ENCODE measurements at regions not wholly inside any gene's neighbourhood (a gene's known extent, or its start where the extent isn't known, plus 50 kb on each side); places are given as distances from the start of the nearest gene placed in this dataset.

DNA sequence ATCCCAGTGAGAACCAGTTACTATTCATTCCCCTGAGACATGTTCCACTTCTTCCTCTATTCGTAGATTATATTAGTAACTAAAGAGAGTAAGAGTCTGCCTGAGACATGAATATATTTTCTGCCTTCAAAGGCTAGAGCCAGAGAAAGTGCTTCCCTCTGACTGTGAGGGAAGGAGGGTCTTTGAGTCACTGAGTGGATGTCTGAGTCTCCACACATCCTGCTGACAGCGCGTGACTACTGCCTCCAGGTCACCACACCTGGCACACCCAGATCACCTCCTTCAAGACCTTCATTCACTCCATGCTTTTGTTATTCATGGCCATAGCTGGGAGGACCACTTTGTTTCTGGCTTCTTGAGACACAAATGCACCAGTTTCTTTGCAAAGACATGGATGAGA, 135.6 kb downstream of the SOX2 start:
- DNase-seq (ENCODE audit: missing footprints) = no peak
- intact Hi-C loops (cut with DNase I) = no loop called here
- no peak for ATAC-seq

GRCh38 chr3:181851063-181851462, 139.3 kb downstream of the SOX2 start:
- intact Hi-C loops (cut with DNase I) = no loop called here
- DNase-seq (ENCODE audit: missing footprints) (no peak), ATAC-seq (no peak)

DNA sequence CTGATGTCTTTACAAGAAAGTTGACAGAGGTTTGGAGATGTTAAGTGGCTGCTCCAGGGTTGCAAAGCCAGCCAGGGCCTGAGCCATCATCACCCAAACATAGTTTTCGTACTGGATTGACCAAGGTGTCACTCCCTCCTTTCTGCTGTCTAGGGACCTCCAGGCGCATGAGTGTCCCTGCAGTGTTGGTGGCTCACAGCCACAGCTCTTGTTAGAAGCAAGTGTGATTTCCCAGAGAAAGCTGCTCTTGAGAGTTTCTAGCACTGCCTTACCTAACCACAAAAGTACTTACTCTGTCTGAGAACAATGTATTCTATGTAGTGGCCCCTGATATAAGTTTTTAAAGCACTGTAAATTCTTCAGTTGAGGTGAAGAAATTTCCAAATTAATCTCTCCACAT, 144.1 kb downstream of the SOX2 start:
- ATAC-seq (no peak), DNase-seq (ENCODE audit: missing footprints) (no peak)
- intact Hi-C loops (cut with DNase I) = no loop called here

DNA sequence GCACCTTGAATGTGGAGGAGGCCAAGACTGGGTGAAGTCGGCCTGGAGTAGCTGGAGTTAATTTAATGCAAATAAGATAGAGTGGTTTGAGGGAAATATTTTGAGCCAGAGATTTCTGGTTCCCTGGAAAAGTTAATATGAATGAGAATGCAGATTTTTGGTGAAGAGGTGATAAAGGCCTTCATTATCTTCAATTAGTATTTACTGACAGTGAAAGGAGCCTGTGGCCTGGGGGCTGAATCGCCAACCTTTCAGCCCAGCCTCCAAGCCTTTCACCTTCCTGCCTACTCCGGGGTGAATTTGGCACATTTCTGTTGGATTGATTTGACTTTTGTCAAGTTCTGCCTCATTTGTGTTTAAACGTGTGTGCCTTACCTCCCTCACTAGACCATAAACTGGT, 147.8 kb downstream of the SOX2 start:
- DNase-seq (ENCODE audit: missing footprints) (no peak), ATAC-seq (no peak)
- intact Hi-C loops (cut with DNase I) = no loop called here

- intact Hi-C loops (cut with DNase I) = no loop called here
These were observed 148.5 kb downstream of the SOX2 start for GRCh38 chr3:181860235-181860634.

GRCh38 chr3:181862502-181862901, 150.8 kb downstream of the SOX2 start:
- DNase-seq (ENCODE audit: missing footprints) = no peak
- no peak for ATAC-seq
- intact Hi-C loops (cut with DNase I) = no loop called here

More at GRCh38 chr3:181860235-181860634, 148.5 kb downstream of the SOX2 start:
- no peak for DNase-seq (ENCODE audit: missing footprints)
- ATAC-seq = no peak

DNA sequence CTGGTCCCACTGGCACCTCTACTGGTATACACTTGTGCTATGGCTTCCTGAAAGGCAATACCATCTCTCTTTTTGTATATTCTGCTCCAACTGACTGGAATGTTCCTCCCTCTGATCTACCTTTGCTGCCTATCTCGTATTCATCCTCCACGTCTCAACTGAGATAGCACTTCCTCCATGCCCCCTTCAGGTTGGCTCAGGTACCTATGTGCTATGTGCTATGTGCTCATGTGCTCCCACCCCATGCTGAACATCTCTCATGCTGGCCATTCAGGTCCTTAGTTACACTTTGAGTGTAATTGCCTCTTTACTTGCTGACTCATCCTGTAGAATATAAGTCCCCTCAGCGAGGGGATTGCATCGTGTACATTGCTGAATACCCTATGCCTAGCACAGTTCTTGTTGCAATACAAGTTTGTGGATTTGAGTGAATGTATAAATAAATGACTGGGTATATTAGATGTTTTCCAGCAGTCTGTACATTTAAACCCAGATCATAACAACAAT, 156.9 kb downstream of the SOX2 start:
- ATAC-seq (no peak), DNase-seq (ENCODE audit: missing footprints) (no peak)
- intact Hi-C loops (cut with DNase I) = no loop called here

- intact Hi-C loops (cut with DNase I) = no loop called here
- ATAC-seq (no peak), DNase-seq (ENCODE audit: missing footprints) (no peak)
These were observed 161.2 kb downstream of the SOX2 start for GRCh38 chr3:181872887-181873286.

GRCh38 chr3:181879926-181880325, 168.2 kb downstream of the SOX2 start:
- DNase-seq (ENCODE audit: missing footprints) (no peak), ATAC-seq (no peak)
- intact Hi-C loops (cut with DNase I) = no loop called here

DNA sequence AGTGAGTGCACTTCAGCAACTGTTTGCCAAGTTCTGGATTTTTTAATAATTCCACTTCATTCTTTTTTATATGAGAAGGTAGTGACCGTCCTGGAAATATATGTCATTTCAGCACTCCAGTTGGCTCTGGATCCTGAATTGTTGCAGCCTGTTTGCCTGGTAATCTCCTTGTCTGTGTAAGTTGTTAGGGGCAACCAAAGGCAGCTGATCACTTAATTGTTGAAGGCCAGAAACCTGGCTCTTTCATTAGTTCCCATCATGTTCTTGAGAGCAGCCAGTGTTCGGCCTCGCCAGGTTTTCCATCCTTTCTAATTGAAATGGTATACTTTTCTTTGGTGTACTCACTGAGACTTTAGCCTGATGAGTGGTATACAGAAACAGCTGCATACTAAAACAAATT, 168.6 kb downstream of the SOX2 start:
- DNase-seq (ENCODE audit: missing footprints) (no peak), ATAC-seq (no peak)
- intact Hi-C loops (cut with DNase I) = no loop called here

GRCh38 chr3:181881749-181882148, 170.0 kb downstream of the SOX2 start:
- intact Hi-C loops (cut with DNase I) = no loop called here
- ATAC-seq (no peak), DNase-seq (ENCODE audit: missing footprints) (no peak)

GRCh38 chr3:181885868-181886630, 174.3 kb downstream of the SOX2 start:
- DNase-seq (ENCODE audit: missing footprints) = no peak
- intact Hi-C loops (cut with DNase I) = no loop called here
- no peak for ATAC-seq

- DNase-seq (ENCODE audit: missing footprints) (no peak), ATAC-seq (no peak)
- intact Hi-C loops (cut with DNase I) = no loop called here
These were observed 175.0 kb downstream of the SOX2 start for GRCh38 chr3:181886676-181887075.

DNA sequence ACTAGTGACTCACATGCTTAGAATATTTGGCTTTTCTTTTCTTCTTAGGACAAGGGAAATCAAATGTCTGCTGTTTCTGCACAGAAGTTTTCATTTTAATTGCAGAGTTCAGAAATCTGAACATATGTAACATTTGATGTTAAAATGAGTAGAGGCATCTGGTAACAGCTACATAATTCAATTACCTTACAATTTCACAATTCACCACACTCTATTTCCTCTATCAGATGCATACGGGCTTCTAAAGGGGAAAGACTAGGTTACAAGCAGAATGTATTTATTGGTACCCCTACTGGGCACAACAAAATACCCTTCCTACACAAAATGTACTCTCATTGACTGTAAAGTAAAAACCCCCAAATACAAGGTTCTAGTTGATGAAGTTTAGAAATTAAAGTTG, 176.0 kb downstream of the SOX2 start:
- intact Hi-C loops (cut with DNase I) = no loop called here

GRCh38 chr3:181888234-181888633, 176.5 kb downstream of the SOX2 start:
- intact Hi-C loops (cut with DNase I) = no loop called here
- ATAC-seq (no peak), DNase-seq (ENCODE audit: missing footprints) (no peak)

More for the DNA sequence above, 176.0 kb downstream of the SOX2 start:
- DNase-seq (ENCODE audit: missing footprints) (no peak), ATAC-seq (no peak)

- intact Hi-C loops (cut with DNase I) = no loop called here
- no peak for ATAC-seq
- DNase-seq (ENCODE audit: missing footprints) = no peak
These were observed 181.1 kb downstream of the SOX2 start for GRCh38 chr3:181892848-181893247.

DNA sequence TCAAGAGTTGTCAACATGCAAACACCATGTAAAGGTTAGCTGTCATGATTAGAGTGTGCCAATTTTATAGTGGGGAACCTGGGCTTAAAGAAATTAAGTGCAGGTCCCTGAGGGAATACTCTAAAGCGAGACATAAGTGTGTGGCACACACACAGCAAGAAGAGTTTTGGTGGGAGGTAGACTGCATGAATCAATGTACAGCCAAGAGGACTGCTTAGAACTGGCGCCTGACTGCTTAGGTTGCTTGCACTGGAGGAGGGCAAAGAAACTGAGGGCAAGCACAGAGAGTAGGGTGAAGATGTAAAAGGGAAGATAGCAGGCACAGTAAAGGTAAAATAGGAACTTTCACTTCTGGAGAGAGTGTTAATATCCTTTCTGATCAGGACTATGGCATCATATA, 184.9 kb downstream of the SOX2 start:
- DNase-seq (ENCODE audit: missing footprints) (no peak), ATAC-seq (no peak)
- intact Hi-C loops (cut with DNase I) = no loop called here

GRCh38 chr3:181899702-181900101, 188.0 kb downstream of the SOX2 start:
- ATAC-seq (no peak), DNase-seq (ENCODE audit: missing footprints) (no peak)
- intact Hi-C loops (cut with DNase I) = no loop called here

DNA sequence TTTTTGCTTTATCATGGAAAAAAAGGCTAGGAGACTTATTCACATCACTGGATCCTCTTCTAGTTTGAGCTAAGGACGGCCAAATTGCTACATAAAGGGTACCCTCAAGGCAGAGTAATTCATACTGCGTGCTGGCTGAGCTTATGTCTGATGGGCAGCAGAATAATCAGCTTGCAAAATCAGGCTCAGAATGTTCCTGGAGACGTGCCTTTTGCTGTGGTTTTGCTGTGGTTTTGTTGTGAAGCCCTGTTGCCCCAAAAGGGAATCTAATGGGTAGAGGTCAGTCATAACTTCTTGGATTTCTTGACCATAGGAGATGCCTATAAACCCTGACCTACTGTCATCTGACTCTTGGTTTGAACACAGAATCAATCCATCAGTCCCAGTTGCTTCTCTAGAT, 189.9 kb downstream of the SOX2 start:
- intact Hi-C loops (cut with DNase I) = no loop called here
- no peak for ATAC-seq
- no peak for DNase-seq (ENCODE audit: missing footprints)

GRCh38 chr3:181906338-181906737, 194.6 kb downstream of the SOX2 start:
- DNase-seq (ENCODE audit: missing footprints) = no peak
- ATAC-seq = no peak
- intact Hi-C loops (cut with DNase I) = no loop called here

GRCh38 chr3:181909241-181909640, 197.5 kb downstream of the SOX2 start:
- intact Hi-C loops (cut with DNase I) = no loop called here
- DNase-seq (ENCODE audit: missing footprints) (no peak), ATAC-seq (no peak)

All from Right ventricle myocardium inferior (tissue), 1 donor.